ENCODE measurements at regions not wholly inside any gene's neighbourhood (a gene's known extent, or its start where the extent isn't known, plus 50 kb on each side); places are given as distances from the start of the nearest gene placed in this dataset.

DNA sequence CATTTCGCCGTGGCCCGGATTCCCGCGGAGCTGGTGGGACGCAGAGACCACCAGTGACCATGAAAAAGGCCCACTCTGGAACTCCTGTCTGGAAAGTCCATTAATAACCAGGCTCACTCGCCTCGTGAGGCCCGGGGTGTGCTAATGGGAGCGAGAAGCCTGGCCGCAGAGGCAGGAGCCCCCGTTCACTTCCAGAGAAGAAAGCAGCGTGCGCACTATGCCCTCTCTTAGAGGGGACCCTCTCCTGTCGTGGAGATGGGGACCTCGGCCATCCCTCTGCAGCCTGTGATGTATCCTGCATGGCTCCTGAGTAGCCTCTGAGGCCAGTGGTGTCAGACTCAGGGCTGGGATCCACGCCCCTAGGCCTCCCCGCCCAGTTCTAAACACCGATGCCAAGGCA is 134.1 kb upstream of the VRK1 start:
- CTCF ChIA-PET, result no interaction called here
- Histone ChIP-seq H3K36me3 (ENCODE audit: control insufficient read depth, insufficient read depth, low read length) (no peaks in the 10 kb centered on the region), H3K4me3 (ENCODE audit: low read depth, low read length) (no peak overlapping the region), H3K27me3 (ENCODE audit: control insufficient read depth, insufficient read depth, low read length) (no peaks in the 10 kb centered on the region)
- no peak for DNase-seq (ENCODE audit: low read depth)
- TF ChIP-seq, protein P1, sequence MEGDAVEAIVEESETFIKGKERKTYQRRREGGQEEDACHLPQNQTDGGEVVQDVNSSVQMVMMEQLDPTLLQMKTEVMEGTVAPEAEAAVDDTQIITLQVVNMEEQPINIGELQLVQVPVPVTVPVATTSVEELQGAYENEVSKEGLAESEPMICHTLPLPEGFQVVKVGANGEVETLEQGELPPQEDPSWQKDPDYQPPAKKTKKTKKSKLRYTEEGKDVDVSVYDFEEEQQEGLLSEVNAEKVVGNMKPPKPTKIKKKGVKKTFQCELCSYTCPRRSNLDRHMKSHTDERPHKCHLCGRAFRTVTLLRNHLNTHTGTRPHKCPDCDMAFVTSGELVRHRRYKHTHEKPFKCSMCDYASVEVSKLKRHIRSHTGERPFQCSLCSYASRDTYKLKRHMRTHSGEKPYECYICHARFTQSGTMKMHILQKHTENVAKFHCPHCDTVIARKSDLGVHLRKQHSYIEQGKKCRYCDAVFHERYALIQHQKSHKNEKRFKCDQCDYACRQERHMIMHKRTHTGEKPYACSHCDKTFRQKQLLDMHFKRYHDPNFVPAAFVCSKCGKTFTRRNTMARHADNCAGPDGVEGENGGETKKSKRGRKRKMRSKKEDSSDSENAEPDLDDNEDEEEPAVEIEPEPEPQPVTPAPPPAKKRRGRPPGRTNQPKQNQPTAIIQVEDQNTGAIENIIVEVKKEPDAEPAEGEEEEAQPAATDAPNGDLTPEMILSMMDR (IDR thresholded peaks at IDR 0.05; ENCODE audit: insufficient read depth, low read depth, low read length), result no peak
- POLR2A ChIA-PET, result no interaction called here

DNA sequence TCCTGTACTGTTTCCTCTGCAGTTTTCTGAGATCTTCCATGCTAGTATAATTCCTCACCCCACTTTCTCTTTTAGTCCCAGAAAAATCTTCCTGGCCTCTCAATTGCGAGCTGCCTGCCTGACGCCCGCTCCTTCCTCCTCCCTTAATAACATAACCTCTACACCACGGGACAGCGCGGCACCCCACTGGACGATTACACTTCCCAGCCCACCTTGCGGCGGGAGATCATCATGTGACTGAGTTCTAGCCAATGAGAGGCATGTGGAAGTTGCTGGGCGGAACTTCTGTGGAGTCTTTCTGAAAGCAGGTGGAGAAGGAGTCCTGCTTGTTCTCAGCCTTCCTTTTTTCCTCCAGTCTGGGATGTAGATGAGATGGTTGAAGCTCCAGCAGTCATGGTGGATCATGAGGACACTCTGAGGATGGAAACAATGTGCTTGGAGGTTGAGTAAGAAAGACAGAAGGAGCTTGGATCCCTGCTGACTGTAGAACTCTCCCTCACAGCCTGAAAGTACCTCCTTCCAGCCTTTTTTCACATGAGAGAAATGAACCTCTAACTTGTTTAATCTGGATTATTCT is 133.6 kb upstream of the VRK1 start:
- H3K4me3 ChIP-seq (ENCODE audit: low read depth, low read length), result no peak overlapping the region
- TF ChIP-seq, protein P1 (IDR thresholded peaks at IDR 0.05; ENCODE audit: insufficient read depth, low read depth, low read length), result no peak
- CTCF ChIA-PET, result no interaction called here
- no peaks in the 10 kb centered on the region for H3K36me3 ChIP-seq (ENCODE audit: control insufficient read depth, insufficient read depth, low read length)
- H3K27me3 ChIP-seq (ENCODE audit: control insufficient read depth, insufficient read depth, low read length), result no peaks in the 10 kb centered on the region
- DNase-seq (ENCODE audit: low read depth), result no peak
- POLR2A ChIA-PET, result no interaction called here

DNA sequence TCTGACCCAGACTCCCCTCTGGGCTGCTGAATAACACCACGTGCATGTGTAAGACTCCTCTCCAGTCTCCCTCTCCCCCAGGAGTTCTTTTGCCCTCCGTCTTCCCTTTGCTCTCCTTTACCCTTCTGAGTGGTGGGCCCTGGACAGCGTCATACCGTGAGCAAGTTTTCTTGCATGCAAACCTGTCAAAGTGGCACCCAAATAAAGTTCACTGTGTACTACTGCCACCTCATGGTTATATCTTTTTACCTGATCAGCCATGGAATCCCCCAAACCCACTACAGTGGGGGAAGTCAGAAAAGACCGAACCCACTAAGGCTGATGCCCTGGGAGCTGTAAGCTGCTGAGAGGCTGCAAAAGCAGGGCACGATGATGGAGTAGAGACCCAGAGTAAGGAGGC is 131.1 kb upstream of the VRK1 start:
- no peak overlapping the region for H3K4me3 ChIP-seq (ENCODE audit: low read depth, low read length)
- H3K36me3 ChIP-seq (ENCODE audit: control insufficient read depth, insufficient read depth, low read length), result no peaks in the 10 kb centered on the region
- ChIA-PET CTCF (no interaction called here), POLR2A (no interaction called here)
- no peaks in the 10 kb centered on the region for H3K27me3 ChIP-seq (ENCODE audit: control insufficient read depth, insufficient read depth, low read length)
- DNase-seq (ENCODE audit: low read depth), result no peak
- TF ChIP-seq, protein P1 (IDR thresholded peaks at IDR 0.05; ENCODE audit: insufficient read depth, low read depth, low read length), result no peak

DNA sequence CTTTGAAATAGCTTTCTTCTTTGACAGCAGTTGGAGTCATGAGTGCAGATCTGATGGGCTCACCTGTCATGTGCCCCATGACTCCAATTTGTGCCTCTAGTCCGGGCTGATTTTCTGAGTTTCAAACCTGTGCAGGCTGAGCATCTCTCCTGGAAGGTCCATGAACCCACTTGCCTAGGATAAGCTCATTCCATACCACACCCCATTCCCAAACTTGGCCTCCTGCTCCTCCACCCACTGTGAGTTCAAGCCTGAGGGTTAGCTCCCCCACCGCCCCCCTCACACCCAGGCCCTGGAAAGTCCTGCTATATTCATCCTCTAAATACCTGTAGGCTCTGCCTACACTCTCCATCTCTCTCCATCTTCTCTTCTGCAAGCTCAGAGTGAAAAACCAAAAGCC is 126.8 kb upstream of the VRK1 start:
- no peaks in the 10 kb centered on the region for H3K36me3 ChIP-seq (ENCODE audit: control insufficient read depth, insufficient read depth, low read length)
- ChIA-PET POLR2A (no interaction called here), CTCF (no interaction called here)
- no peak overlapping the region for H3K4me3 ChIP-seq (ENCODE audit: low read depth, low read length)
- no peak for DNase-seq (ENCODE audit: low read depth)
- TF ChIP-seq, protein P1 (IDR thresholded peaks at IDR 0.05; ENCODE audit: insufficient read depth, low read depth, low read length), result no peak
- no peaks in the 10 kb centered on the region for H3K27me3 ChIP-seq (ENCODE audit: control insufficient read depth, insufficient read depth, low read length)

DNA sequence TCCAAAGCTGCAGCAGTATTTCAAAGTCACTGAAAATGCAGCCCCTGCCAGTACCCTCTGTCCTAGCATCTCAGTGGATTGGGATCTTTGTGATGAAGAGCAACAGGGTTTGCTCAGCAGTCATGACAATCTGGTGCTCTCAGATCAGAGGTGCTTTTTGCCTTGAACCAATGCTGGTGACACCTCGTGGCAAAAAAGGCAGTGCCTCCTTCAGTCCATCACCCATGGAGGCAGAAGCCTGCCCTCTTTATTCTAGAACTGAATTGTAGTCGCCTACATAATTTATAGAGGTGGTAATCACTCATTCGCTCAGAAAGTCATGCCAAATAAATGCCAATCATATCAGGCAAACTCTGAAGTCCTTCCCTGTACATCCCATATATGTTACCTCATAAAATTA is 126.0 kb upstream of the VRK1 start:
- Histone ChIP-seq H3K36me3 (ENCODE audit: control insufficient read depth, insufficient read depth, low read length) (no peaks in the 10 kb centered on the region), H3K27me3 (ENCODE audit: control insufficient read depth, insufficient read depth, low read length) (no peaks in the 10 kb centered on the region), H3K4me3 (ENCODE audit: low read depth, low read length) (no peak overlapping the region)
- ChIA-PET CTCF (no interaction called here), POLR2A (no interaction called here)
- TF ChIP-seq, protein P1 (IDR thresholded peaks at IDR 0.05; ENCODE audit: insufficient read depth, low read depth, low read length), result no peak
- DNase-seq (ENCODE audit: low read depth), result no peak

Data from BJ (cell line).